Hepatic stellate cell (primary cell): ENCODE measurements at regions not wholly inside any gene's neighbourhood (a gene's known extent, or its start where the extent isn't known, plus 50 kb on each side); places are given as distances from the start of the nearest gene placed in this dataset.
"Not testable (repeated sequence)": the region's sequence is repeated elsewhere in the genome, so short reads cannot be mapped to it uniquely, and the experiment has no call there.

Source experiments
- DNase-seq: peaks from one replicate; pipeline ENCODE4 v3.0.0; 2011; ENCODE audit warnings: low spot score

DNA sequence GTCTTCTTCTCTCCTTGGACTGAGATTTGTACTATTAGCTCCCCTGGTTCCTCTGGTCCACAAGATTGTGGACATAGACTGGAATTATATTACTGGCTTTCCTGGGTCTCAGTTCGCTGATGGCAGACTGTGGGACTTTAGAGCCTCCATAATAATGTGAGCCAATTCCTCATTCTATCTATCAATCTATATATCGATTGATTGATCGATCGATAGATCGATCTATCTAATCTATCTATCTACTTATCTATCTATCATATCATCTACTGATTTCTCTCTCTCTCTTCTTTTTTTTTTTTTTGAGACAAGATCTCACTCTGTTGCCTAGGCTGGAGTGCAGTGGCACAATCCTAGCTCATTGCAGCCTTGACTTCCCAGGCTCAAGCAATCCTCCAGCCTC, 51.5 kb upstream of the DDR1 start:
- no peak for DNase-seq

- DNase-seq: no peak
These were observed 53.9 kb upstream of the DDR1 start for GRCh38 chr6:30830438-30830837.

GRCh38 chr6:30829639-30830255, 54.6 kb upstream of the DDR1 start:
- no peak for DNase-seq

DNA sequence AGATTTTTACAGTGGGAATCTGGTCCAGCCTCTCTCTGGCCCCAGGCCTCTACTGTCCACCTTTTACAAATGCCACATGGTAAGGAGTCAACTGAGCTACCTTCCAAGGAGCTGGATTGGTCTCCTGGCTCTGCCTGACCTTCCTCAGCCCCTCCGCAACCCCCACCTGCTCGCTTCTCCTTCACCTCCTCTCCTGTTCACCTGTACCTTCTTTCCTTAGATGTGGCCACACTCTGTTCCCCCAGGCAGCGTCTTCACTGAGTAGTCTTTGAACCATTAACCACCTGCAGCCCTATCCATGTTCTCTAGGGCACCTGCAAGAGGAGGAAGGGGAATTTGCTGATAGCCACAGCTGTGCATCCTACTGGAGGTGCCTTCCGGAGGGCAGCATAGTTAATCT, 55.3 kb upstream of the DDR1 start:
- DNase-seq: no peak

GRCh38 chr6:30828027-30828962, 56.0 kb upstream of the DDR1 start:
- DNase-seq: peak; percentile 80

DNA sequence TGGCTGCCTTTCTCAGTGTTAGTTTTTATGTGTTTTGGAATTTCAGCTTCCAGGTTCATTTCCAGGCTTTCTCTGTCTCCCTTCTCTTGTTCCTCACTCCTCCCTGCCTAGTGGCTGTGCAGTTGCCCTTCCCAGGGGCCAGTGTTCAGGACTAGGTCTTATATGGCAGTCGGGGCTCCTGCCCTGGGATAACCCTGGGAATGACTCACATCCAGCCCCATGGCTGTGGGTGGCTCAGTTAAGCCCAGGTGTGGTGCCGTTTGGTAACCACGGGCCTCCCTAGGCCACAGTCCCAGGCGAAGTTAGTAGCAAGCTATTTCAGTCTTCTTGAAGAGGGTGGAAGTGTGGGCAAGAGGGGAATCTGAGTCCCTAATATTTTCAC, 57.4 kb upstream of the DDR1 start:
- DNase-seq: no peak

- no peak for DNase-seq
These were observed 59.6 kb upstream of the DDR1 start for GRCh38 chr6:30824698-30825097.

DNA sequence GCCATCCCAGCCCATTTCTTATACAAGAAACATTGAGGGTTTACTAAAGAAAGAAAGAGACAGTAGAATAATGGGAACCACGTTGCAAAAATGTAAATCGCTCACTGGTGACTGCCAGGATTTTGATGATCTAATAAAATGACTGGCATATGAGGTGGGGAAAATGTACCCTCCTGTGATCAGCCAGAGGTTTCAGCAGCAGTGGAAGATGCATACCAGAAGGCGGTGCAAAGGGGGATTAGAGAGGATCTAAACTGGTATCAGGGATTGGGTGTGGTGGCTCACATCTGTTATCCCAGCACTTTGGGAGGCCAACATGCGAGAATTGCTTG, 60.8 kb upstream of the DDR1 start:
- DNase-seq: no peak

GRCh38 chr6:30821862-30822784, 62.2 kb upstream of the DDR1 start:
- DNase-seq: no peak

- peak; percentile 72 for DNase-seq
These were observed 64.1 kb upstream of the DDR1 start for GRCh38 chr6:30820193-30820592.

DNA sequence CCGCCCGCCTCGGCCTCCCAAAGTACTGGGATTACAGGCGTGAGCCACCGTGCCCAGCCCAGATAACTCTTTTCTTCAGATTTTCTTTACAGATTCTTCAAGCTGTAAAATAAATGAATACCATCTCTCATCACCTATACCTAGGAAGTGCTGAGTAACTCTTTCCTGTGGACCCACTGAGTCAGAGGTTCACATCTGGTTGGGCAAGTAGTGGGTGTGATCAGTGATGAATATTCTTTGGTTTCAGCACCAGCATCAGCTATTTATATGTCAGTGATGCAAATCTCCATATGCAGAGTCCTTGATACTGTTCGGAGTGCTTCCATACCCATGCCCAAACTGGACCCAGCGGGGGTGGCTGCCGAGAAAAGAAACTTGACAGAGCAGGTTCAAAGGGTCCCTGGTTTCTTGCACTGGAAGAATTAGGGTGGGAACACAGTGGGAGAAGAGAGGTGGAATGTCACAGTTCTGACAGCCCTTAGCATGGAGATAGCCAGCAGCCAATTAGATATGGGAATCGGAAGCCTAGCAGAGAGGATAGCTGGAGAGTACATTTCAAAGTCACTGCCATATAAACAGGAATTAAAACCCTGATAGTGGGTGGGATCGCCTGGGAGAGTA, 64.9 kb upstream of the DDR1 start:
- no peak for DNase-seq

GRCh38 chr6:30818391-30818841, 65.9 kb upstream of the DDR1 start:
- peak; percentile 60 for DNase-seq

GRCh38 chr6:30816791-30817739, 67.3 kb upstream of the DDR1 start:
- DNase-seq: no peak

GRCh38 chr6:30816296-30816695, 68.0 kb upstream of the DDR1 start:
- not testable (repeated sequence) for DNase-seq

DNA sequence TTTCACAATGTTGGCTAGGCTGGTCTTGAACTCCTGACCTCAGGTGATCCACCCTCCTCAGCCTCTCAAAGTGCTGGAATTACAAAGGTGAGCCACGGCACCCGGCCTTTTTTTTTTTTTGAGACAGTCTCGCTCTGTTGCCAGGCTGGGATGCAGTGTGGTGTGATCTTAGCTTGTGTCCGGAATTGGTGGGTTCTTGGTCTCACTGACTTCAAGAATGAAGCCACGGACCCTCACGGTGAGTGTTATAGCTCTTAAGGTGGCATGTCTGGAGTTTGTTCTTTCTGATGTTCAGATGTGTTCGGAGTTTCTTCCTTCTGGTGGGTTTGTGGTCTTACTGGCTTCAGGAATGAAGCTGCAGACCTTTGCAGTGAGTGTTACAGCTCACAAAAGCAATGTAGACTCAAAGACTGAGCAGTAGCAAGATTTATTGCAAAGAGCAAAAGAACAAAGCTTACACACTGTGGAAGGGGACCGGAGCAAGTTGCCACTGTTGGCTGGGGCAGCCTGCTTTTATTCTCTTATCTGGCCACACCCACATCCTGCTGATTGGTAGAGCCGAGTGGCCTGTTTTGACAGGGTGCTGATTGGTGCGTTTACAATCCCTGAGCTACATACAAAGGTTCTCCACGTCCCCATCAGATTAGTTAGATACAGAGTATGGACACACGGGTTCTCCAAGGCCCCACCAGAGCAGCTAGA, 69.1 kb upstream of the DDR1 start:
- not testable (repeated sequence) for DNase-seq

GRCh38 chr6:30814146-30815040, 69.9 kb upstream of the DDR1 start:
- DNase-seq: peak; percentile 74

DNA sequence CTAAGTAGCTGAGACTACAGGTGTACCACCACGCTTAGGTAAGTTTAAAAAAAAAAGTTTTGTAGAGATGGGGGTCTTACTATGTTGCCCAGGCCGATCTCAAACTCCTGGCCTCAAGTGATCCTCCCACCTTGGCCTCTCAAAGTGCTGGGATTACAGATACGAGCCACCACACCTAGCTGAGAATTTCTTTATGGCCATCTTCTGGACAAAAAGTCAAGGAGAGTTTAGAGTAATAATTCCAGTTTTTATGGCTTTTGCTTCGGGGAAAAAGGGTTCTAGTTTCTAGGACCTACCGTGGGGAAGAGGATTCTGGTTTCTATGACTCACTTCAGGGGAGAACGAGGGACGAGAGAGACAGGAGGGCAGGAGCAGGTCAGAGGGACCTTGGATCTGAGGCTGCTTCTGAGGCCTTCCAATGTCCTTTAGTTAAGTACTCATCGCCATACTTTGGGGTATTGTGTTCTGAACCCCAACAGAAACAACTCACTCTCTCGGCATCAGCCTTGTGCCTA, 69.3 kb upstream of the IER3 start:
- DNase-seq: no peak

DNA sequence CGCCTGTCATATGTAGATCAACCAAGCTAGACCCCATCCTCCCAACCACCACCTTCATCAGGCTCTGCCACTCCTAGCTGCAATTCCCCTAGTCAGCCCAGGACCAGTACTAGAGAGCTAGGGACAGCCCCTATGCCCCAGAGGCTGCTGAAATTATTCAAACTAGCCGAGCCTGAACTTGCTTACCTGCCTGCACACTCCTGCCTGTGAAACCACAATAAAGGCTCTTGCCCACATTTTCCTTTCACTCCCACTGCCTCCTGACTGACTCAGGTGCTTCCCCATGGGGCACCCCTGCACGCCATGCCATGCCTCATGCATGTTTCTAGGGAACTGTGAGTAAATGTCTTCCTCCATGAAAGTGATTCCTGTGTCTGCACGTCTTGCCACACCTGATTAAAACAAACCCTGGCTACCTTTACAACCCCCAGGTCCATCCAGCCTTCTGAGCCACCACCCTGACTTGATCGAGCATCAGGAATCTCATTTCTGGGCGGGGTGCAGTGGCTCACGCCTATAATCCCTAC, 66.5 kb upstream of the IER3 start:
- no peak for DNase-seq

GRCh38 chr6:30807566-30807965, 63.2 kb upstream of the IER3 start:
- not testable (repeated sequence) for DNase-seq
